ENCODE measurements at regions not wholly inside any gene's neighbourhood (a gene's known extent, or its start where the extent isn't known, plus 50 kb on each side); places are given as distances from the start of the nearest gene placed in this dataset.

- no peak for DNase-seq (ENCODE audit: low read depth in 2 of 2)
Measured at GRCh38 chr7:46811529-46811928, 770.4 kb downstream of the TNS3 start.

- no peak for DNase-seq (ENCODE audit: low read depth in 2 of 2)
Measured at GRCh38 chr7:46810986-46811385, 770.9 kb downstream of the TNS3 start.

- no peak for DNase-seq (ENCODE audit: low read depth in 2 of 2)
Measured at GRCh38 chr7:46809886-46810285, 772.0 kb downstream of the TNS3 start.

- no peak for DNase-seq (ENCODE audit: low read depth in 2 of 2)
Measured at GRCh38 chr7:46806856-46807255, 775.1 kb downstream of the TNS3 start.

- no peak for DNase-seq (ENCODE audit: low read depth in 2 of 2)
Measured at GRCh38 chr7:46802479-46802878, 779.4 kb downstream of the TNS3 start.

GRCh38 chr7:46791188-46791587 lies 790.7 kb downstream of the TNS3 start:
- DNase-seq (ENCODE audit: low read depth in 2 of 2), result no peak

GRCh38 chr7:46786995-46787394 lies 794.9 kb downstream of the TNS3 start:
- no peak for DNase-seq (ENCODE audit: low read depth in 2 of 2)

- no peak for DNase-seq (ENCODE audit: low read depth in 2 of 2)
Measured at GRCh38 chr7:46786221-46786954, 795.5 kb downstream of the TNS3 start.

- no peak for DNase-seq (ENCODE audit: low read depth in 2 of 2)
Measured at GRCh38 chr7:46784732-46785131, 797.2 kb downstream of the TNS3 start.

GRCh38 chr7:46781901-46782439 lies 799.9 kb downstream of the TNS3 start:
- DNase-seq (ENCODE audit: low read depth in 2 of 2), result no peak

- DNase-seq (ENCODE audit: low read depth in 2 of 2), result no peak
Measured at GRCh38 chr7:46776790-46777189, 805.1 kb downstream of the TNS3 start.

GRCh38 chr7:46775776-46776175 lies 806.1 kb downstream of the TNS3 start:
- no peak for DNase-seq (ENCODE audit: low read depth in 2 of 2)

GRCh38 chr7:46775020-46775419 lies 806.9 kb downstream of the TNS3 start:
- DNase-seq (ENCODE audit: low read depth in 2 of 2), result no peak

GRCh38 chr7:46774515-46774914 lies 807.4 kb downstream of the TNS3 start:
- DNase-seq (ENCODE audit: low read depth in 2 of 2), result no peak

GRCh38 chr7:46772776-46773175 lies 809.1 kb downstream of the TNS3 start:
- no peak for DNase-seq (ENCODE audit: low read depth in 2 of 2)

- DNase-seq (ENCODE audit: low read depth in 2 of 2), result no peak
Measured at GRCh38 chr7:46767071-46767470, 814.8 kb downstream of the TNS3 start.

- DNase-seq (ENCODE audit: low read depth in 2 of 2), result no peak
Measured at GRCh38 chr7:46764100-46764936, 817.6 kb downstream of the TNS3 start.

- no peak for DNase-seq (ENCODE audit: low read depth in 2 of 2)
Measured at GRCh38 chr7:46763344-46763743, 818.6 kb downstream of the TNS3 start.

GRCh38 chr7:46759711-46760480 lies 822.0 kb downstream of the TNS3 start:
- no peak for DNase-seq (ENCODE audit: low read depth in 2 of 2)

- DNase-seq (ENCODE audit: low read depth in 2 of 2), result no peak
Measured at GRCh38 chr7:46756996-46757395, 824.9 kb downstream of the TNS3 start.

GRCh38 chr7:46756256-46756655 lies 825.7 kb downstream of the TNS3 start:
- no peak for DNase-seq (ENCODE audit: low read depth in 2 of 2)

Measured in stimulated activated CD8-positive, alpha-beta memory T cell treated with anti-CD3 and anti-CD28 coated beads, Interleukin-15, amount 100 ng/mL, for 48 hours (primary cell).